AG04450 (cell line): ENCODE measurements at regions not wholly inside any gene's neighbourhood (a gene's known extent, or its start where the extent isn't known, plus 50 kb on each side); places are given as distances from the start of the nearest gene placed in this dataset.

Experiments used
- CTCF ChIA-PET: fragments of 300-600, 350-600 bp; formaldehyde crosslinking; extraction: SDS; loops from one replicate; lab custom pipeline; 2022; ENCODE audit warnings: antibody characterized with exemption, inconsistent platforms; lab: Charles Lee
- POLR2A ChIA-PET: fragments of 350-600 bp; formaldehyde crosslinking; extraction: SDS; loops from one replicate; lab custom pipeline; 2021; ENCODE audit warnings: antibody characterized with exemption, inconsistent platforms; lab: Yijun Ruan, JAX
- DNase-seq: peaks from one replicate; pipeline ENCODE4 v3.0.0-alpha.2; 2011; ENCODE audit warnings: low read depth, low spot score
- H3K27ac ChIP-seq: one replicate; pipeline ENCODE4 v1.5.1; 2012; ENCODE audit warnings: low read depth, low read length, control low read depth
- H3K27me3 ChIP-seq: one replicate; pipeline ENCODE4 v1.6.0; 2012; ENCODE audit warnings: low read length; ENCODE audit not compliant: control insufficient read depth, insufficient read depth
- H3K4me3 ChIP-seq: 2 replicates; pipeline ENCODE4 v1.5.1; 2011; ENCODE audit warnings: mild to moderate bottlenecking, low read depth, low read length, control low read depth
- H3K9me3 ChIP-seq: 2 replicates; pipeline ENCODE4 v1.5.1; 2012; ENCODE audit warnings: low read length; ENCODE audit not compliant: control insufficient read depth, insufficient read depth
- TF ChIP-seq, protein P1 (sequence below): IDR thresholded peaks from 2 replicates; pipeline ENCODE4 v1.5.1; 2011; ENCODE audit warnings: low read depth, low read length, control low read depth, inconsistent platforms

DNA sequence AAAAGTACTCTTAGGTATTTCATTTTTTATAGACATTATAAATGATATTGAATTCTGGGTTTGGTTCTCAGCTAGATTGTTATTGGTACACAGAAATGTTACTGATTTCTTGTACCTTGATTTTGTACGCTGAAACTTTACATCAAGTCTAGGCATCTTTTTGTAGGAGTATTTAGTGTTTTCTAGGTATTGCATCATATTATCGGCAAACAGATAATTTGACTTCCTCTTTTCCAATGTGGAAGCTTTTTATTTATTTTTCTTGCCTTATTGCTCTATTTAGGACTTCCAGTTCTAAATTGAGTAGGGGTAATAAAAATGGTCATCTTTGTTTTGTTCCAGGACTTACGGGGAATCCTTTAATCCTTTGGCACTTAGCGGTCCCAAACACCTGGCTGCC, 676.6 kb upstream of the CCDC179 start:
- no peak overlapping the region for H3K27ac ChIP-seq
- H3K4me3 ChIP-seq: no peak overlapping the region
- POLR2A ChIA-PET: no interaction called here
- DNase-seq: no peak
- TF ChIP-seq, protein P1, sequence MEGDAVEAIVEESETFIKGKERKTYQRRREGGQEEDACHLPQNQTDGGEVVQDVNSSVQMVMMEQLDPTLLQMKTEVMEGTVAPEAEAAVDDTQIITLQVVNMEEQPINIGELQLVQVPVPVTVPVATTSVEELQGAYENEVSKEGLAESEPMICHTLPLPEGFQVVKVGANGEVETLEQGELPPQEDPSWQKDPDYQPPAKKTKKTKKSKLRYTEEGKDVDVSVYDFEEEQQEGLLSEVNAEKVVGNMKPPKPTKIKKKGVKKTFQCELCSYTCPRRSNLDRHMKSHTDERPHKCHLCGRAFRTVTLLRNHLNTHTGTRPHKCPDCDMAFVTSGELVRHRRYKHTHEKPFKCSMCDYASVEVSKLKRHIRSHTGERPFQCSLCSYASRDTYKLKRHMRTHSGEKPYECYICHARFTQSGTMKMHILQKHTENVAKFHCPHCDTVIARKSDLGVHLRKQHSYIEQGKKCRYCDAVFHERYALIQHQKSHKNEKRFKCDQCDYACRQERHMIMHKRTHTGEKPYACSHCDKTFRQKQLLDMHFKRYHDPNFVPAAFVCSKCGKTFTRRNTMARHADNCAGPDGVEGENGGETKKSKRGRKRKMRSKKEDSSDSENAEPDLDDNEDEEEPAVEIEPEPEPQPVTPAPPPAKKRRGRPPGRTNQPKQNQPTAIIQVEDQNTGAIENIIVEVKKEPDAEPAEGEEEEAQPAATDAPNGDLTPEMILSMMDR: no peak
- H3K9me3 ChIP-seq: no peaks in the 10 kb centered on the region
- CTCF ChIA-PET: no interaction called here
- H3K27me3 ChIP-seq: no peaks in the 10 kb centered on the region

DNA sequence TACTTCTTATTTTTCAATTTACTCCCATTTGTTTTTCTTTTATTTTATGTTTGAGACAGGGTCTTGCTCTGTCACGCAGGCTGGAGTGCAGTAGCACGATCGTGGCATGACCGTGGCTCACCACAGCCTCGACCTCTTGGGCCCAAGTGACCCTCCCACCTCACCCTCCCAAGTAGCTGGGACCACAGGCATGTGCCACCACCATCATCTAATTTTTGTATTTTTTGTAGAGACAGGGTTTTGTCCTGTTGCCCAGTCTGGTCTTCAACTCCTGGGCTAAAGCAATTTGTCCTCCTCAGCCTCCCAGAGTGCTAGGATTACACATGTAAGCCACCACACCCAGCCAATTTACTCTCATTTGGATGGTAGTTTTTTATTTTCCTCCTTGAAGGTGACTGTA, 679.3 kb upstream of the CCDC179 start:
- Histone ChIP-seq H3K9me3 (no peaks in the 10 kb centered on the region), H3K4me3 (no peak overlapping the region), H3K27ac (no peak overlapping the region), H3K27me3 (no peaks in the 10 kb centered on the region)
- TF ChIP-seq, protein P1: no peak
- no peak for DNase-seq
- ChIA-PET CTCF (interaction anchor here (0.6 to 2.6 kb wide), 41 partner anchors 8 to 882 kb away, joined by 3 to 23 read pairs (median 4); no protein-coding TSS in a partner anchor), POLR2A (no interaction called here)

DNA sequence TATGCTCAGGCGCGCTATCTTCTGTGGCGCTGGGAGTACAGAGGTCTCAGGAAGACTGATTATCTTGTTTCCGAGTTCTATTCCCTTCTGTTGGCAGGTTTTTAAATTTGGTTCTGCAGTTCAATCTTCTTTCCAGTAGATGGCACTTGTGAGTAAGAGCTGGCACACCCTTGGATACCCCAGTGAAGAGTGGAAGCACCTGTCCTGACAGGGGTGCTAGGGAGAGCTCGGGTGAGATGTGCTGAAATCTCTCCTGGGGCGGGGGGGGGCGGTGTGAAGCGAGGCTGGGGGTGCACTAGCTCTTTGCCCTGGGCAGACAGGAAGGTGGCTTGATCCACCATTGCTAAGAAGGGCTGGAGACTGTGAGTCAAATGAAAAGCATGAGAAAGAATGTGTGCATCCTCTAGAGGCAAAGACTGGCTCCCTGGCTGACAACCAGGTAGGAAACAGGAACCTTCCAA, 679.9 kb upstream of the CCDC179 start:
- Histone ChIP-seq H3K27ac (no peak overlapping the region), H3K9me3 (no peaks in the 10 kb centered on the region), H3K4me3 (no peak overlapping the region), H3K27me3 (no peaks in the 10 kb centered on the region)
- POLR2A ChIA-PET: no interaction called here
- DNase-seq: peak; percentile 18
- TF ChIP-seq, protein P1: peak; percentile 86
- CTCF ChIA-PET: interaction anchor here (0.6 to 2.6 kb wide), 43 partner anchors 8 to 881 kb away, joined by 3 to 23 read pairs (median 3); no protein-coding TSS in a partner anchor

DNA sequence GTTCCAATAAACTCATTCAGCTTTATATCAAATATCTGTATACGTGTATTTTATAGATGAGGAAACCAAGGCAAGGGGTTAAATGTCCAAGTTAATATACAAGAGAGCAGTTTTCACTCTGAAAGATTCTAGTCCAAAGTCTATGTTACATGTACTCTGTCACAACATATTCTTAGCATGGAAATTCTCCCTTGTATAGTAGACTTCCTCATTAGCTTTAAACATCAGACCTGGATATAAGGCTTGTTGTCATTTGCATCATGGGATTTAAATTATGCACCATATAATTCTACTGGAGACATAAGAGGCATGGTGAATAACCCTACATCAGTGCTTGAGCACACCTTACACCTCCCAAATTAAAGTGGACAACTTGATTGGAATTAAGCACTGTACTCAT, 681.9 kb upstream of the CCDC179 start:
- Histone ChIP-seq H3K27me3 (no peaks in the 10 kb centered on the region), H3K4me3 (no peak overlapping the region), H3K9me3 (no peaks in the 10 kb centered on the region), H3K27ac (no peak overlapping the region)
- TF ChIP-seq, protein P1: no peak
- DNase-seq: no peak
- CTCF ChIA-PET: interaction anchor here (1.3 kb wide), 1 partner anchor 429 kb away, joined by 5 read pairs; no protein-coding TSS in a partner anchor
- POLR2A ChIA-PET: no interaction called here

DNA sequence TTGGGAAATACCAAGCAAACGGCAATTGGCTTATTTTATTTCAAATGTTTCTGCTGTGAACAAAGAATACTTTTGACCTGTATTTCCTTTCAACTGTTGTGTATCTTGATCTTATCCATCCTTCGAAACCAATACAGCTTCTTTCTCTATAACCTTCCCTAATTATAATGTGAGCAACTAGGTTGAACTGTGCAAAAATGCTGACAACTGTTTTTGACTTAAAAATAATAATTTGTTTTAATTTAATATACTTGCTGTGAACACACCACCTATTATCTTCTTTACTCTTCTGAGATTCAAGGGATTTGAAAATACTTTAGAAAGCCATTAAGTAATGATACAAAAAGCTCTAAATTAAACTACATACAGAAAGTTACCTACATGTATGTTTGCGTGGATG, 682.5 kb upstream of the CCDC179 start:
- TF ChIP-seq, protein P1: no peak
- Histone ChIP-seq H3K4me3 (no peak overlapping the region), H3K9me3 (no peaks in the 10 kb centered on the region), H3K27ac (no peak overlapping the region), H3K27me3 (no peaks in the 10 kb centered on the region)
- ChIA-PET CTCF (interaction anchor here (1.3 kb wide), 1 partner anchor 429 kb away, joined by 5 read pairs; no protein-coding TSS in a partner anchor), POLR2A (no interaction called here)
- DNase-seq: no peak
